NCI-H1694 treated with DMSO at 0.1 percent for 48 hours (cell line): ENCODE measurements at regions not wholly inside any gene's neighbourhood (a gene's known extent, or its start where the extent isn't known, plus 50 kb on each side); places are given as distances from the start of the nearest gene placed in this dataset.
"Not testable (repeated sequence)": the region's sequence is repeated elsewhere in the genome, so short reads cannot be mapped to it uniquely, and the experiment has no call there.

Experiments used
- DNase-seq: peaks from one replicate; lab custom pipeline; 2025; lab: John Stamatoyannopoulos, UW

DNA sequence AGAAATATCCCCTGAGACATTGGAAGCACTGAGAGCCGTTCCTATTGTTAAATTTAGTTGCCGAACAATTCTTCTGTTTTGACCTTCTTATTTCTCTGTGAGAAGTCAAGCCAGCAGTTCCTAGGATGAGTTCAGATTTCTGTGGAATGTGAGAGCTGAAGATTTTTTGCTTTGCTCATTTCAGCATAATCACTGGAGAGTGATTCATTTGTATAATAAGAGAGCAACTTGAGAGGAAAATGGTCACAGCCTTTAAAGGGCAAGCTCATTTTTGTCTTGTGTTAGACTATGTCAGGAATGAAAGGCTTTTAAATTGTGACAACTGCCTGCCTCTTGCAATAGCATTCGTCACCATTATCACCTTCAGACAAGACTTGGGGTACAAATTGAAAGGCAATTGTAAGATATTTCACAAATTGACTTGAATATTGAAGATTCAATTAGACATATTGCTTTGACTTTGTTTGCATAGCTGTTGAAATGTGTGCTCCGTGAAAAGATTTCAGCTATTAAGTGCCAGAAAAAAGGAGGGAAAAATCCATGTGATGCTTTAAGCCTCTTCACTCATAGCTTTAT, 900.0 kb upstream of the GOT2 start:
- no peak for DNase-seq

- no peak for DNase-seq
Measured at GRCh38 chr16:59632276-59632855, 898.2 kb upstream of the GOT2 start.

DNA sequence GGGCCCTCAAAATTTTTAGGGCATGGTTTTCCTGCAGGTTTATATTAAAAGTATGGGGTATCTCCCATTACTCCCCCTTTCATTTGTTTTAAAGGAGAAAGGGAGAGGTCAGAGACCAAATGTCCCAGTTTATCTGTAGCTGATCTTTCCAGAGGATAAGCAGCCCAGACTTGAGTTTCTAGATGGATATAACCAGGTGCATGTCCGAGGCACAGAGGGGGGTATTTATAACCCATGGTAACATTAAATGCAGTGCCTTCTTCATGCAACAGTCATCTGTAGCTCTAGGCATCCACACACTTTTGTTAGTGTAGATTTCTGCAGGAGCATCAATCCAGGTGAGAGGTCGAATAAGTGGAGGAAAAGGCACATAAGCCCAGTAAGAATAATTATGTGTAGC, 890.3 kb upstream of the GOT2 start:
- not testable (repeated sequence) for DNase-seq

- no peak for DNase-seq
Measured at GRCh38 chr16:59614466-59615240, 880.5 kb upstream of the GOT2 start.

DNA sequence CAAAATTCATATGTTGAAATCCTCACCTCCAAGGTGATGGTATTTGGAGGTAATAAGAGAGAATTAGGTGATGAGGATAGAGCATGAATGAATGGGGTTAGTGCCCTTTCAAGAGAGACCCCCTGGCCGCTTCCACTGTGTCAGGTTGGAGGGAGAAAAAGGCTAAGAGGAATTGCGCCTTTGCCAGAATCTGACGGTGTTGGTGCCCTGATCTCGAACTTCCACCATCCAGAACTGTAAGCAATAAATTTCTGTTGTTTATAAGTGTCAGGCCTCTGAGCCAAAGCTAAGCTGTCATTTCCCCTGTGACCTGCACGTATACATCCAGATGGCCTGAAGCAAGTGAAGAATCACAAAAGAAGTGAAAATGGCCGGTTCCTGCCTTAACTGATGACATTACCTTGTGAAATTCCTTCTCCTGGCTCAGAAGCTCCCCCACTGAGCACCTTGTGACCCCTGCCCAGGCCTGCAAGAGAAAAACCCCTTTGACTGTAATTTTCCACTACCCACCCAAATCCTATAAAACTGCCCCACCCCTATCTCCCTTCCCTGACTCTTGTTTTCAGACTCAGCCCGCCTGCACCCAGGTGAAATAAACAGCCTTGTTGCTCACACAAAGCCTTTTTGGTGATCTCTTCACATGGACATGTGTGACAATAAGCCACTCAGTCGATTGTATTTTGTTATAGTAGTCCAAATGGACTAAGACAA, 878.9 kb upstream of the GOT2 start:
- DNase-seq = not testable (repeated sequence)

DNA sequence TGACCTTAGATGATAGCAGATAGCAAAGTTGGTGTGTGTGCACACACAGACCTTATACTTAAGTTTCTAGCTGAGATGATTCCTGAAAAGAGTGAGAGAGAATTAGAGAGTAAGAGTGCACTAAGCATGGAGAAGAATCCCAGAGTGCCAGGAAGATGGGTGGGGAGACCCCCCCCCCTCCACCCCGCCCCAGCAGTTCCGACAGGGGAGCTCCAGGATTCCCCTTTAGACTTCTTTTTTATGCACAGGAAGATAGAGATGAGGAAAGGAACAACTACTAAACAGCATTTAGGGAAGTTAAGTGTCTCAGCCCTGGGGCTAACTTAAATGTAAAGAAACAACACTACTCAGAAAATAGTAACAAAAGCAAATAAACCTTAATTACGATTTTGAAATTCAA, 878.0 kb upstream of the GOT2 start:
- DNase-seq = no peak

DNA sequence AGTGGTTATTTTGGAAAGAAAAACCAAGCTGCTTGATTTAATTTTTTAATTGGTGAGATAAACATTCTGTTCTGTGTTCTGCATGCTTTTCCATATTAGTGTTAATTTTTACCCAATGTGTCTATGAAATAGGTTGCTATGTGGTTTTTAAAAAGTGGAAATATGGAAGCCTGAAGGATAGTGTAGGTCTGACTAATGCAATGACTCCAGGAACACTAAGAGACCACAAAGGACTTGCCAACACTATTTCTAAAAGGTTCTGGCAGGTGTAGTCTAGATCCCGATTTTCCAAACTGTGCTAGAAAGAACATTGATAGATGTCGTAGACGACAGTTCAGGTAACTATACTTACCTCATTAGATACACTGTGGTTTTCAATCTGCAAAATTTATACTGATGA, 877.4 kb upstream of the GOT2 start:
- no peak for DNase-seq

GRCh38 chr16:59605706-59606105, 871.6 kb upstream of the GOT2 start:
- DNase-seq = no peak

DNA sequence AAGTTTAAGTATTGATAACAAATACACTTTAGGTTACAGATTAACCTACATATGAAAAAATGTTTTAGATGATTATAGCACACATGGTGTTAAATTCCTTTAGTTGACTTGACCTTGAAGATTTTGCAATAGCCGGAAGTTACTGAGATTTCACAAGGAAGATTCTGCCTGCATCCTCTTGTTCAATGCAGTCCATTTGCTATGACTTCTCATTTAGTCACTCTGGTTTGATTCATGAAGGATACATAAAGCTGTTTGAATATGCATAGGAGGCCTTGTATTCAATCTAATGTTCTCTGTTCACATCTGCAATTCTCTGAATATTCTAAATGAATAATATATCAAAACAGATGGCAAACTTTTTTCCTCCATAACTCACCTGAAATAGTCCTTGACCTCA, 870.2 kb upstream of the GOT2 start:
- DNase-seq = no peak

DNA sequence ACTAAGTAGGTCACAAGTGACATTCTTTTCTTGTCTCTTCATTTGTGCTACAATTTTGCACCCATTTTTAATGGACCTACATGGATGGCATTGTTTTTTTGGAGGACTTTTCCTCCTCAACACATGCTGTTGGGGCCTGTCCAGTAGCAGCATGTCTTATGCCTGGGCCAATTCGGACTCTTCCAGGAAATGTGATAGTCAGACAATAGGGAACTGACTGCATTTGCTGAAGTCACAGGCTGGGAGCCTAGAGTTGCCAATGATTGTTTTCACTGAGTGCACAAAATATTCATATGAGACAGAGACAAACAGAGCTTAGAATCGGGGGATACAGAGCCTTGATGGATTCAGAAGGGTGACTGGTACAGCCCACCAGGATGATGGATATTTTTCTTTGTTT, 867.3 kb upstream of the GOT2 start:
- DNase-seq = no peak

DNA sequence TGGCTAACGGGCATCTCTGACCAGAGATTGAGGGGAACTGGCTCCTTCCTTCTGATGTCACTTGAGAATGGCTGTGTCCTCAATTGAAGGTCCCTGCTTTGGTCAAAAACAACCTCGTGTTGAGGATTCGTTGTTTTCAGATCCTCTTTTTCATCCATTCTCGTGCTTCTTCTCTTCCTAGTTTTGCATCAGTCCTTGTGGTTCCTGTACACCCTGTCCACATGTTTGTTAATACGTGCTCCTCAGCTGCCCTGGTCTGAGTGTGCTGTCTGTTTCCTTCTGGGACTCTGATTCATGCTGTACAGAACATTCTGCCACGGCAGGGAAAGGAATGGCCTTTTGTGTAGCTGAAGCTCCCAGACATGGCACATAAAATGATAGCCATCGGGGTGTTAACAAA, 863.2 kb upstream of the GOT2 start:
- DNase-seq = no peak

- DNase-seq = no peak
Measured at GRCh38 chr16:59596693-59597092, 862.6 kb upstream of the GOT2 start.

GRCh38 chr16:59593194-59593661, 859.1 kb upstream of the GOT2 start:
- DNase-seq = no peak

DNA sequence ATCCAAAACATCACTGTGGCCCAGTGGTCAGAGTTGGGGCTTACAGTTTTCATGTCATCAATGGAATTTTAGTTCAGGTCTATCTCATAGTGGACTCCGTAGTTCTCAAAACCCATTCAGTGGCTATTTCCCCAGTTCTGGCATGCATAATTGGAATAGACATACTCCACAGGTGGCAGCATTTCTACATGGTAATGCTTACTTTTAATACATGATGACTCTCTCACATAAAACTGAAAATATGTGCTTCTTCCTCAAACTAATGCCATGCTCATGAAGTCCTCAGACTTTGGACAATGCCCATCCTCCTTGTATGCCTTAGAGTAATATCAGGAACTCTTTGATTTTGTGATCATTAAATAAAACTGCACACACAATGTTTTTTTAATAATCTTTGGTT, 857.4 kb upstream of the GOT2 start:
- DNase-seq = no peak

GRCh38 chr16:59590845-59591244, 856.7 kb upstream of the GOT2 start:
- no peak for DNase-seq

GRCh38 chr16:59586331-59586730, 852.2 kb upstream of the GOT2 start:
- no peak for DNase-seq

DNA sequence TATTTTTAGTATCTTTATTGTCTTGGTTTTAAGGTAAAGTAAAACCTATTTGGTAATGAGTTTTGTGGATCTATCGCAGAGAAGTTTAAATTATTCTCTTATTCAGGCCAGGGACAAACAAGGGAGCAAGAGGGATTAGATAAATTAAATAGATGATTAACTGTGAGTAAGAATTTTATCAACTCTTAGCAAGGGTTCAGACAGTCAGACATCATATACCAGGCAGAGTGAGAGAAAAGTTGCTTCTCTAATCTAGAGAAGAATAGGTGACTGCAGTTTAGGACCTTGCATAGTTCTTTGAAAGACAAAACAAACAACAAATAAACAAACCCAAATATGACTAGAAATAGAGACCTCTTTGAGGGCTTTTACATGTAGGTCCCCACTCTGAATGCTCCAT, 840.2 kb upstream of the GOT2 start:
- DNase-seq = no peak

- DNase-seq = no peak
Measured at GRCh38 chr16:59573528-59574271, 839.6 kb upstream of the GOT2 start.

- no peak for DNase-seq
Measured at GRCh38 chr16:59567496-59567895, 833.4 kb upstream of the GOT2 start.

DNA sequence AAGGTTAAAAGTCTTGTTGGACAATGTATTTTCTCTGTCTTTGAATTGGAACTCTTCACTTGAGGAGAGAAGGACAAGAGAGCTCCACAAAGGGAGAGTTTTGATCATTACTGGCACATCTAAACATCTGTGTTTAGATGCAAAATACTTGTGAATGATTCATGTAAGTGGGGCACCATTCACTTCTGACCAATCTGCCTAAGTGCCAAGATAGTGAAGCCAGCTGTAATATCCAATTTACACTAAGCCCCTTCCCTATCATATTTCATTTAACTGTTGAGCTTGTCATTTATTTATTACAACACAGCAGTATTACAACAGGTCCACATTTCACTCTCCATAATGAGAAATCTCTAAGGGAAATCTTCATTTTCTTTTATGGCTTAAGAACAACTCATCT, 832.3 kb upstream of the GOT2 start:
- DNase-seq = no peak

DNA sequence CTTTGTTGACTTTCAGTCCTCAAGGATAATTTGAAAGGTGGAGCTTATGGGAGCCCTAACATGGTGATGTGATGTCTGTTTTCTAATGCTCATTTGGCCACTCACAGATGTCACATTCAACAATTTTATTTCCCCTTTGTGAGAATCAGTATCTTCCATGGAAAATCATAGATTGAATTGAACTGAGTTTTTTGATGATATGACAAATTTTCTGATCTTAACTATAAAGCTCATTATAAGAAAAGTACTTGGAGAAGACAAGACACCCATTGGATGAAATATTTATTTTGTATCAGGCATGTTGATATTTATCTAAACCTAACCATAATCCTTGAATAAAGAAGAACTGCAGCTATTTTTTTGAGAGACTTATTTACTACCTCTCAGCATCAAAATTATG, 824.6 kb upstream of the GOT2 start:
- no peak for DNase-seq

DNA sequence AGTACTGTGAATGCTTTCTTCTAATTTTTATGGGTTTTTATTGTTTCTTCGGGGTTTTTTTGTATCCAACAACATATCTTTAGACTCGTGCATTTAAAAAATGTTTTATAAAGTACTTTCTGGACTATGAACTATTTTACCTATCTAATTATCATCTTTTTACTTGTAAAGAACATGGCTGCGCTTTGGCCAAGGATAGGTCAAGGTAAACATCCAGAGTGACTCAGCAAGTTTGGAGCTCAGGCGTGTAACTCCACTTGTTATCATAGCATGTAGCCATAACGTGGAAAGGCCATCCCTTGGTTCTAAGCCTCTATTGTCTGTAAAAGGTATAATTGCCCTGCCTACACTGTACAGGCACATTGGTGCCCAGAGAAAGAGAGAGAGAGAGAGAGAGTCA, 818.0 kb upstream of the GOT2 start:
- DNase-seq = no peak
